ENCODE measurements at regions not wholly inside any gene's neighbourhood (a gene's known extent, or its start where the extent isn't known, plus 50 kb on each side); places are given as distances from the start of the nearest gene placed in this dataset.

DNA sequence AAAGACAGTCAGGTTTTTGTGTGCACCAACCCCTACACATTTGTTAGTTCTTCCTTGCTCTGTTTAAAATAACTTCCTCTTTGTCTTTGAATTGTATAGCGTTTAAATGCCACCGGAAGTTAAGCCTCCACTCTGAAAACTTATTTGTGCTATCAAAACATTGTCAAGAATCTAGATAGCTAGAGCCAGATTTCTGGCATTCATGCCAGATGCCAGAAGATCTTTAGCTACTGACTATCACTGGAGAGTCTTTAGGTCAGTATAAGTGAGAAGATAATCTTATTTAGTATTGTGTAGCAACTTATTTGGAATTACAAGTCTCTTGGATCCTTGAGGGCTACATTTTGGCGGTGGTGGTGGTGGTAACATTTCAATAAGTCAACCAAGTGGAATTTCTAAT lies 63.4 kb upstream of the ADAM23 start:
- FAIRE-seq (no peak), DNase-seq (ENCODE audit: low read depth, low spot score) (no peak)
- H3K4me1 ChIP-seq (ENCODE audit: control insufficient read depth, extremely low read depth, insufficient read depth, low read length): no peaks in the 10 kb centered on the region
- no peak overlapping the region for H3K4me2 ChIP-seq (ENCODE audit: insufficient read depth, low read length)
- no peak overlapping the region for H3K27ac ChIP-seq (ENCODE audit: insufficient read depth, low read depth, low read length)
- no peak overlapping the region for H3K4me3 ChIP-seq (replicated peaks in 1 of 3; ENCODE audit: insufficient read depth in 1 of 3, low read depth in 1 of 3, low read length in 3 of 3)
- intact Hi-C loops (cut with micrococcal nuclease): loop anchor here (1.0 kb wide), 1 partner anchor 41 kb away; no protein-coding TSS in a partner anchor
- no peaks in the 10 kb centered on the region for H3K36me3 ChIP-seq (ENCODE audit: control insufficient read depth in 2 of 2, extremely low read depth in 1 of 2, insufficient read depth in 2 of 2, low read length in 2 of 2)
- dilution Hi-C loops (cut with MboI; ENCODE audit: extremely low pct_ligation_motif_present, low sequenced_read_pairs): no loop called here
- POLR2A ChIA-PET: no interaction called here
- peaks cover 0 to 6% of the 10 kb centered on the region in 2 experiments for H3K27me3 ChIP-seq (ENCODE audit: control insufficient read depth in 2 of 2, insufficient read depth in 2 of 2, low read length in 2 of 2)
- no peaks in the 10 kb centered on the region for H3K79me2 ChIP-seq (ENCODE audit: control insufficient read depth, insufficient read depth, low read length)
- no peaks in the 10 kb centered on the region for H4K20me1 ChIP-seq (replicated peaks; ENCODE audit: control insufficient read depth, extremely low read depth, insufficient read depth, low read length)
- CTCF ChIA-PET: interaction anchor here (1.0 kb wide), 1 partner anchor 12 kb away, joined by 3 read pairs; no protein-coding TSS in a partner anchor
- H3K9ac ChIP-seq (replicated peaks; ENCODE audit: extremely low read depth, insufficient read depth, low read length): no peak overlapping the region
- BruUV-seq (replicated peaks): no TSS peak
- no peak overlapping the region for H2AFZ ChIP-seq (ENCODE audit: low read depth, low read length)
- TF ChIP-seq POLR2A (IDR thresholded peaks at IDR 0.05; ENCODE audit: low read depth, low read length) (no peak), GATA2 (IDR thresholded peaks at IDR 0.05; ENCODE audit: insufficient read depth, insufficient read length, low read depth, low read length) (no peak), MYC (IDR thresholded peaks at IDR 0.05; ENCODE audit: low read depth, low read length) (no peak), POLR2AphosphoS5 (IDR thresholded peaks at IDR 0.05; ENCODE audit: insufficient read depth, low read depth, low read length) (no peak), EZH2 (IDR thresholded peaks at IDR 0.05; ENCODE audit: borderline replicate concordance, low read depth, low read length, severe bottlenecking) (no peak), JUN (IDR thresholded peaks at IDR 0.05; ENCODE audit: borderline replicate concordance, insufficient read depth, insufficient read length, low read depth) (no peak), FOS (IDR thresholded peaks at IDR 0.05; ENCODE audit: borderline replicate concordance, insufficient read depth, low read length) (no peak)
- TF ChIP-seq, protein P1, sequence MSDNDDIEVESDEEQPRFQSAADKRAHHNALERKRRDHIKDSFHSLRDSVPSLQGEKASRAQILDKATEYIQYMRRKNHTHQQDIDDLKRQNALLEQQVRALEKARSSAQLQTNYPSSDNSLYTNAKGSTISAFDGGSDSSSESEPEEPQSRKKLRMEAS (IDR thresholded peaks at IDR 0.05; ENCODE audit: insufficient read depth, insufficient read length): no peak
- TF ChIP-seq, protein P2, sequence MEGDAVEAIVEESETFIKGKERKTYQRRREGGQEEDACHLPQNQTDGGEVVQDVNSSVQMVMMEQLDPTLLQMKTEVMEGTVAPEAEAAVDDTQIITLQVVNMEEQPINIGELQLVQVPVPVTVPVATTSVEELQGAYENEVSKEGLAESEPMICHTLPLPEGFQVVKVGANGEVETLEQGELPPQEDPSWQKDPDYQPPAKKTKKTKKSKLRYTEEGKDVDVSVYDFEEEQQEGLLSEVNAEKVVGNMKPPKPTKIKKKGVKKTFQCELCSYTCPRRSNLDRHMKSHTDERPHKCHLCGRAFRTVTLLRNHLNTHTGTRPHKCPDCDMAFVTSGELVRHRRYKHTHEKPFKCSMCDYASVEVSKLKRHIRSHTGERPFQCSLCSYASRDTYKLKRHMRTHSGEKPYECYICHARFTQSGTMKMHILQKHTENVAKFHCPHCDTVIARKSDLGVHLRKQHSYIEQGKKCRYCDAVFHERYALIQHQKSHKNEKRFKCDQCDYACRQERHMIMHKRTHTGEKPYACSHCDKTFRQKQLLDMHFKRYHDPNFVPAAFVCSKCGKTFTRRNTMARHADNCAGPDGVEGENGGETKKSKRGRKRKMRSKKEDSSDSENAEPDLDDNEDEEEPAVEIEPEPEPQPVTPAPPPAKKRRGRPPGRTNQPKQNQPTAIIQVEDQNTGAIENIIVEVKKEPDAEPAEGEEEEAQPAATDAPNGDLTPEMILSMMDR (IDR thresholded peaks at IDR 0.05; ENCODE audit: extremely low read depth in 1 of 2, insufficient read depth in 1 of 2, low read depth in 1 of 2, low read length in 2 of 2): no peak
- no peaks in the 10 kb centered on the region for H3K9me3 ChIP-seq (replicated peaks; ENCODE audit: control insufficient read depth, insufficient read depth, low read length)
- H3K9me1 ChIP-seq (replicated peaks; ENCODE audit: control insufficient read depth, extremely low read depth, insufficient read depth, low read length): no peaks in the 10 kb centered on the region

All from endothelial cell of umbilical vein (primary cell).